ENCODE measurements at regions not wholly inside any gene's neighbourhood (a gene's known extent, or its start where the extent isn't known, plus 50 kb on each side); places are given as distances from the start of the nearest gene placed in this dataset.

DNA sequence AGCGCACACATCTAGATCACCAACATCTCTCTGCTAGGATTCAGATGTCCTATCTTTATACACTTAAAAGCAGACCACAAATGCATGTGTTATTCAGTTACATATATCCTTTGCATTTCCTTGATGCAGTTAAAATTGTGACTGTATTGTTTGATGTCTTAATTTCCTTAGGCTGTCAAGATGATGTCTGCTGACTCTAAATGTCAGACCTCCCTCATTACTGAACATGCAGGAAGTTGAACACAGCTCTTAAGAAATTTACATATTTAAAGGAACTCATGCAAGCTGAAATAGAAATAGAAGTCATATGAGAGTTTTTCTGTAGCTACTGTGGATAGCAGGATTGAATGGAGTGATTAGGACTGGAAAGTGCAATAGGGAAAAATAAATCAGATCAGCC, 336.5 kb upstream of the SEMA6A start:
- no peak for TF ChIP-seq SMC3 (IDR thresholded peaks at IDR 0.05)
- TF ChIP-seq POLR2AphosphoS2 (conservative IDR thresholded peaks at IDR 0.05; ENCODE audit: low read length): no peak
- no peak for TF ChIP-seq POLR2A (IDR thresholded peaks at IDR 0.05; ENCODE audit: low read length)
- TF ChIP-seq, protein P1, sequence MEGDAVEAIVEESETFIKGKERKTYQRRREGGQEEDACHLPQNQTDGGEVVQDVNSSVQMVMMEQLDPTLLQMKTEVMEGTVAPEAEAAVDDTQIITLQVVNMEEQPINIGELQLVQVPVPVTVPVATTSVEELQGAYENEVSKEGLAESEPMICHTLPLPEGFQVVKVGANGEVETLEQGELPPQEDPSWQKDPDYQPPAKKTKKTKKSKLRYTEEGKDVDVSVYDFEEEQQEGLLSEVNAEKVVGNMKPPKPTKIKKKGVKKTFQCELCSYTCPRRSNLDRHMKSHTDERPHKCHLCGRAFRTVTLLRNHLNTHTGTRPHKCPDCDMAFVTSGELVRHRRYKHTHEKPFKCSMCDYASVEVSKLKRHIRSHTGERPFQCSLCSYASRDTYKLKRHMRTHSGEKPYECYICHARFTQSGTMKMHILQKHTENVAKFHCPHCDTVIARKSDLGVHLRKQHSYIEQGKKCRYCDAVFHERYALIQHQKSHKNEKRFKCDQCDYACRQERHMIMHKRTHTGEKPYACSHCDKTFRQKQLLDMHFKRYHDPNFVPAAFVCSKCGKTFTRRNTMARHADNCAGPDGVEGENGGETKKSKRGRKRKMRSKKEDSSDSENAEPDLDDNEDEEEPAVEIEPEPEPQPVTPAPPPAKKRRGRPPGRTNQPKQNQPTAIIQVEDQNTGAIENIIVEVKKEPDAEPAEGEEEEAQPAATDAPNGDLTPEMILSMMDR (IDR thresholded peaks at IDR 0.05): no peak
- TF ChIP-seq, protein P2, sequence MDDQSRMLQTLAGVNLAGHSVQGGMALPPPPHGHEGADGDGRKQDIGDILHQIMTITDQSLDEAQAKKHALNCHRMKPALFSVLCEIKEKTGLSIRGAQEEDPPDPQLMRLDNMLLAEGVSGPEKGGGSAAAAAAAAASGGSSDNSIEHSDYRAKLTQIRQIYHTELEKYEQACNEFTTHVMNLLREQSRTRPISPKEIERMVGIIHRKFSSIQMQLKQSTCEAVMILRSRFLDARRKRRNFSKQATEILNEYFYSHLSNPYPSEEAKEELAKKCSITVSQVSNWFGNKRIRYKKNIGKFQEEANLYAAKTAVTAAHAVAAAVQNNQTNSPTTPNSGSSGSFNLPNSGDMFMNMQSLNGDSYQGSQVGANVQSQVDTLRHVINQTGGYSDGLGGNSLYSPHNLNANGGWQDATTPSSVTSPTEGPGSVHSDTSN (IDR thresholded peaks at IDR 0.05): no peak
- TF ChIP-seq MAFK (IDR thresholded peaks at IDR 0.05; ENCODE audit: partially characterized antibody): no peak
- TF ChIP-seq BHLHE40 (IDR thresholded peaks at IDR 0.05; ENCODE audit: low read depth, low read length): no peak
- no peak for TF ChIP-seq RFX5 (IDR thresholded peaks at IDR 0.05)
- TF ChIP-seq, protein P3, sequence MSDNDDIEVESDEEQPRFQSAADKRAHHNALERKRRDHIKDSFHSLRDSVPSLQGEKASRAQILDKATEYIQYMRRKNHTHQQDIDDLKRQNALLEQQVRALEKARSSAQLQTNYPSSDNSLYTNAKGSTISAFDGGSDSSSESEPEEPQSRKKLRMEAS (IDR thresholded peaks at IDR 0.05): no peak
